GM12875 (cell line): ENCODE measurements at regions not wholly inside any gene's neighbourhood (a gene's known extent, or its start where the extent isn't known, plus 50 kb on each side); places are given as distances from the start of the nearest gene placed in this dataset.
"Not testable (repeated sequence)": the region's sequence is repeated elsewhere in the genome, so short reads cannot be mapped to it uniquely, and the experiment has no call there.

Experiments used
- H3K4me3 ChIP-seq: one replicate; pipeline ENCODE4 v1.5.1; 2011; ENCODE audit warnings: low read depth, low read length, control low read depth
- TF ChIP-seq, protein P1 (sequence below): IDR thresholded peaks from 2 replicates; pipeline ENCODE4 v1.5.1; 2011; ENCODE audit warnings: low read depth, mild to moderate bottlenecking, control low read depth, inconsistent platforms, low read length, moderate library complexity, borderline replicate concordance; ENCODE audit not compliant: insufficient read depth

DNA sequence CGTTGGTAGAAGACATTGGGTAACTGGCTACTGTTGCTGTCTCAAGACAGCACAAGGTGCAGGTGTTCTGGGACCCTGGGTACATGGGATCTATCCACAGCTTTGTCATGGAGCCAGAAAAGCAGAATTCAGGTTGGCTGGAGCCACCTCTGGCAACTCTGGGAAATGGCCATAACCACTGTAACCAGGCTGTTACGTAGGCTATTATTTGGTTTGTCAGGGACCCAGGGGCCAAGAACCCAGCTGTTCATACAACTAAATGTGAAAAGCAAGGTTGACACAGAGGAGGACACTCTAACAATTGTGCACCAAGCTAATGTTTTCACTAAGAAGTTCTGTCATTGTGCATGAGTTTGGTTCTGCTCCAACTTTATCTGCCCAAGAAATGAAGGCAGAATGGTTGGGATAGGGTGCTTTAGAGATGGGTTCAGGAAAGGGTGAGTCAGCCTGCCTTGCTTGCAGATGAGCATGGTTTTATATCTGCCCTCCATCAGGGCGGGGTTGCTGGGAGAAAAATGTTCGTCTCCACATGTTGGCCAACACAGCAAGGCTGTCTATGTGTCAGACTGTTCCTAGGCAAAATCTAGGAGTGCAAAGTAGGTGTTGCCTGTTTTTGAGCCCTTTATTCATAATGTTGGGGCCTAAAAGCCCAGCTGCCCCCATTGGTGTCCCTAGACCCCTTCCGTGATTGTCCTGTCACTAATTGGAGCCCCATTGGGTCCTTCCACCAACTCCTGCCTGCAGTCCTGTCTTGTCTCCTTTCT, 131.3 kb upstream of the DAP start:
- TF ChIP-seq, protein P1, sequence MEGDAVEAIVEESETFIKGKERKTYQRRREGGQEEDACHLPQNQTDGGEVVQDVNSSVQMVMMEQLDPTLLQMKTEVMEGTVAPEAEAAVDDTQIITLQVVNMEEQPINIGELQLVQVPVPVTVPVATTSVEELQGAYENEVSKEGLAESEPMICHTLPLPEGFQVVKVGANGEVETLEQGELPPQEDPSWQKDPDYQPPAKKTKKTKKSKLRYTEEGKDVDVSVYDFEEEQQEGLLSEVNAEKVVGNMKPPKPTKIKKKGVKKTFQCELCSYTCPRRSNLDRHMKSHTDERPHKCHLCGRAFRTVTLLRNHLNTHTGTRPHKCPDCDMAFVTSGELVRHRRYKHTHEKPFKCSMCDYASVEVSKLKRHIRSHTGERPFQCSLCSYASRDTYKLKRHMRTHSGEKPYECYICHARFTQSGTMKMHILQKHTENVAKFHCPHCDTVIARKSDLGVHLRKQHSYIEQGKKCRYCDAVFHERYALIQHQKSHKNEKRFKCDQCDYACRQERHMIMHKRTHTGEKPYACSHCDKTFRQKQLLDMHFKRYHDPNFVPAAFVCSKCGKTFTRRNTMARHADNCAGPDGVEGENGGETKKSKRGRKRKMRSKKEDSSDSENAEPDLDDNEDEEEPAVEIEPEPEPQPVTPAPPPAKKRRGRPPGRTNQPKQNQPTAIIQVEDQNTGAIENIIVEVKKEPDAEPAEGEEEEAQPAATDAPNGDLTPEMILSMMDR, result no peak
- H3K4me3 ChIP-seq, result no peak overlapping the region

DNA sequence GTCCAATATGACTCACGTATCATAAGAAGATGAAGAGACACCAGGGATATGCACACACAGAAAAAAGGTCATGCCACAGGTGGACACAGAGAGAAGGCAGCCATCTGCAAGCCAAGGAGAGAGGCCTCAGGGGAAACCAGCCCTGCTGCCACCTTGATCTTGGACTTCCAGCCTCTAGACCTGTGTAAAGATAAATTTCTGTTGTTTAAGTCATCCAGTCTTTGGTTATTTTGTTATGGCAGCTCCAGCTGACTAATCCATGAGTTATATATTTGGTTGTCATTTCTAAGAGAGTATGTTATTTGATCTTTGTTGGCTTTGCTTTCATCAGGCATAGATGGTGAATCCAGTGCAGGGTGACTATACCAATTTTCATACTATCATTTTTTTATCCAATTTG, 130.2 kb upstream of the DAP start:
- H3K4me3 ChIP-seq, result no peak overlapping the region
- TF ChIP-seq, protein P1, result no peak

GRCh38 chr5:10886497-10886896, 125.5 kb upstream of the DAP start:
- no peak overlapping the region for H3K4me3 ChIP-seq

DNA sequence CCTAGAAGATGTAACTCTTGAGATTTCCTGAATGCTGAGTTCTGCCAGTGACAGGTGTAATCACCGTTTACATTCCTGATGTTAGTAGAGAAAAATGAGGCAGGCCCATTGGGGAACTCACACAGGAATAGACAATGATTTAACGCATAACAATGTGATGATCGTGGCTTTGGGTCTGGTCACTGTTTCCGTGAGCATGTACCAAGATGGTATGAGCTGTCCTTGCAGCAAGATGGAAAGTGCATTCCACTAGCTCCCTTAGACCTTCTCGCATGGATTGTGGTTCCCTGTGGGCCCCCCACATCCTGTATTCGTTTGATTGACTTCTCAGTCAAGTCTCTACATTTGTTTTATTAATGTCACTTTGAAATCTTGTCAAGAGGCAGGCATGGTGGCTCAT, 124.0 kb upstream of the DAP start:
- TF ChIP-seq, protein P1, result no peak

More at GRCh38 chr5:10886497-10886896, 125.5 kb upstream of the DAP start:
- TF ChIP-seq, protein P1, result no peak

DNA sequence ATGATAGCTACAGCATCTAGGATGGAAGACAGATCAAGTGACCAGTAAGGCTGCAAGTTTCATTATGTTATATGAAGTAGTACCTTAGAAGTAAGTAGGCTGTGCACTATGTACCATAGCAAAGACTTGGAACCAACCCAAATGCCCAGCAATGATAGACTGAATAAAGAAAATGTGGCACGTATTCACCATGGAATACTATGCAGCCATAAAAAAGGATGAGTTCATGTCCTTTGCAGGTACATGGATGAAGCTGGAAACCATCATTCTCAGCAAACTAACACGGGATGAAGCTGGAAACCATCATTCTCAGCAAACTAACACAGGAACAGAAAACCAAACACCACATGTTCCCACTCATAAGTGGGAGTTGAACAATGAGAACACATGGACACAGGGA, 122.9 kb upstream of the DAP start:
- H3K4me3 ChIP-seq, result not testable (repeated sequence)

More for the DNA sequence above, 124.0 kb upstream of the DAP start:
- no peak overlapping the region for H3K4me3 ChIP-seq

GRCh38 chr5:10880934-10881333, 119.9 kb upstream of the DAP start:
- TF ChIP-seq, protein P1, result no peak
- no peak overlapping the region for H3K4me3 ChIP-seq

DNA sequence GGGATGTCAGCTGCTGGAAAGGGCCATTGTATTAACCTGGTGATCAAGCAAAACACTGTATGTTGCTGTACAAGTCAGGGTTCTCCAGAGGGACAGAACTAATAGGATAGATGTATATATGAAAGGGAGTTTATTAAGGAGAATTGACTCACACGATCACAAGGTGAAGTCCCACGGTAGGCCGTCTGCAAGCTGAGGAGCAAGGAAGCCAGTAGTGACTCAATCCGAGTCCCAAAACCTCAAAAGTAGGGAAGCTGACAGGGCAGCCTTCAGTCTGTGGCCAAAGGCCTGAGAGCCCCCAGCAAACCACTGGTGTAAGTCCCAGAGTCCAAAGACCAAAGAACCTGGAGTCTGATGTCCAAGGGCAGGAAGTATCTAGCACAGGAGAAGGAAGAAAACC, 116.0 kb upstream of the DAP start:
- H3K4me3 ChIP-seq, result not testable (repeated sequence)

- no peak overlapping the region for H3K4me3 ChIP-seq
- TF ChIP-seq, protein P1, result no peak
Measured at GRCh38 chr5:10876006-10876744, 115.1 kb upstream of the DAP start.
